BE2C (cell line): ENCODE measurements at regions not wholly inside any gene's neighbourhood (a gene's known extent, or its start where the extent isn't known, plus 50 kb on each side); places are given as distances from the start of the nearest gene placed in this dataset.

Source experiments
- DNase-seq: peaks from one replicate; pipeline ENCODE4 v3.0.0-alpha.2; 2020
- H3K27me3 ChIP-seq: fragments of 250-450 bp; sonication (Bioruptor Pico); 2 replicates; pipeline ENCODE4 v1.5.1; 2020; ENCODE audit warnings: mild to moderate bottlenecking
- H3K36me3 ChIP-seq: fragments of 250-450 bp; sonication (Bioruptor Pico); 2 replicates; pipeline ENCODE4 v1.5.1; 2020; ENCODE audit warnings: mild to moderate bottlenecking
- H3K4me1 ChIP-seq: fragments of 250-450 bp; sonication (Bioruptor Pico); 2 replicates; pipeline ENCODE4 v1.5.1; 2020
- H3K4me3 ChIP-seq: 2 replicates; pipeline ENCODE4 v1.5.1; 2011; ENCODE audit warnings: low read depth, low read length
- H3K9me3 ChIP-seq: fragments of 250-450 bp; sonication (Bioruptor Pico); 2 replicates; pipeline ENCODE4 v1.5.1; 2020
- TF ChIP-seq, protein P1 (sequence below): IDR thresholded peaks from 2 replicates; pipeline ENCODE4 v1.5.1; 2012; ENCODE audit warnings: mild to moderate bottlenecking, low read depth, low read length

GRCh38 chr12:125704803-125705202 is 639.6 kb downstream of the AACS start:
- Histone ChIP-seq H3K4me3 (no peak overlapping the region), H3K36me3 (no peaks in the 10 kb centered on the region), H3K9me3 (no peaks in the 10 kb centered on the region), H3K27me3 (no peaks in the 10 kb centered on the region), H3K4me1 (no peaks in the 10 kb centered on the region)
- DNase-seq = no peak
- TF ChIP-seq, protein P1, sequence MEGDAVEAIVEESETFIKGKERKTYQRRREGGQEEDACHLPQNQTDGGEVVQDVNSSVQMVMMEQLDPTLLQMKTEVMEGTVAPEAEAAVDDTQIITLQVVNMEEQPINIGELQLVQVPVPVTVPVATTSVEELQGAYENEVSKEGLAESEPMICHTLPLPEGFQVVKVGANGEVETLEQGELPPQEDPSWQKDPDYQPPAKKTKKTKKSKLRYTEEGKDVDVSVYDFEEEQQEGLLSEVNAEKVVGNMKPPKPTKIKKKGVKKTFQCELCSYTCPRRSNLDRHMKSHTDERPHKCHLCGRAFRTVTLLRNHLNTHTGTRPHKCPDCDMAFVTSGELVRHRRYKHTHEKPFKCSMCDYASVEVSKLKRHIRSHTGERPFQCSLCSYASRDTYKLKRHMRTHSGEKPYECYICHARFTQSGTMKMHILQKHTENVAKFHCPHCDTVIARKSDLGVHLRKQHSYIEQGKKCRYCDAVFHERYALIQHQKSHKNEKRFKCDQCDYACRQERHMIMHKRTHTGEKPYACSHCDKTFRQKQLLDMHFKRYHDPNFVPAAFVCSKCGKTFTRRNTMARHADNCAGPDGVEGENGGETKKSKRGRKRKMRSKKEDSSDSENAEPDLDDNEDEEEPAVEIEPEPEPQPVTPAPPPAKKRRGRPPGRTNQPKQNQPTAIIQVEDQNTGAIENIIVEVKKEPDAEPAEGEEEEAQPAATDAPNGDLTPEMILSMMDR = no peak

DNA sequence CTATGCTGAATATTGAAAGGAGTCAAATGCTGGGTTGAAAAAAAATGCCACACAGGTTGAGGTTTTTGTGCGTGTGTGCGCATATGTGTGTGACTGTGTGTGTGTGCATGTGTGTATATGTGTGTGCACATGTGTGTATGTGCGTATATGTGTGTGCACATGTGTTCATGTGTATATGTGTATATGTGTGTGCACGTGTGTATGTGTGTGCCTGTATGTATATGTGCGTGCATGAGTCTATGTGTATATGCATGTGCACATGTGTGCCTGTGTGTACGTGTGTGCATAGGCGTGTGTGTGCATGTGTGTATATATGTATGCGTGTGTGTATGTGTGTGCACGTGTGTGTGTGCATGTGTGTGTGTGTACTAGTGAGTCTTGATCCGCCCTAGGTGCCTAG is 655.7 kb downstream of the AACS start:
- no peaks in the 10 kb centered on the region; the same call in 1 of the 2 replicates for H3K9me3 ChIP-seq
- no peaks in the 10 kb centered on the region for H3K36me3 ChIP-seq
- TF ChIP-seq, protein P1 = no peak
- no peaks in the 10 kb centered on the region for H3K4me1 ChIP-seq
- H3K27me3 ChIP-seq = no peaks in the 10 kb centered on the region
- H3K4me3 ChIP-seq = no peak overlapping the region
- DNase-seq = no peak

DNA sequence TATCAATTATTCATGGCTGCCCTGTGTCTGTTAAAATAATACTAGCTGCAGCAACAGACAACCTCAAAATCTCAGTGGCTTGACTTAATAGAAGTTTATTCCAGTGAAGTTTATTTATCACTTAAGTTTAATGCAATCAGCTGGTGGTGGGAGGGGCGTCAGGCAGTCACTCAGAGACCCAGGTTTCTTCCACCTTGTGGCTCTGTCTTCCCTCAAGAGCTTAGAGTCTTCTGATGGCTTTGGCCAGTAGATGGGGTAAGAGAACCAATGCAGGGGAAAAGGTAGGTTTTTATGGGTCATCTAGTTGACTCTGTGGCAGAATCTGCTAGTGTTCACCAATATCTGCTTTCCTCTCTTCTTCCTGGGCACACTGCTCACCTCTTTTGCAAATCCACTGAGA is 668.9 kb downstream of the AACS start:
- no peaks in the 10 kb centered on the region for H3K4me1 ChIP-seq
- no peaks in the 10 kb centered on the region for H3K36me3 ChIP-seq
- TF ChIP-seq, protein P1 = 0 out of 2 replicates have a peak, but pooled peaks have one; percentile 11
- no peaks in the 10 kb centered on the region for H3K27me3 ChIP-seq
- no peak for DNase-seq
- no peaks in the 10 kb centered on the region for H3K9me3 ChIP-seq
- no peak overlapping the region for H3K4me3 ChIP-seq

DNA sequence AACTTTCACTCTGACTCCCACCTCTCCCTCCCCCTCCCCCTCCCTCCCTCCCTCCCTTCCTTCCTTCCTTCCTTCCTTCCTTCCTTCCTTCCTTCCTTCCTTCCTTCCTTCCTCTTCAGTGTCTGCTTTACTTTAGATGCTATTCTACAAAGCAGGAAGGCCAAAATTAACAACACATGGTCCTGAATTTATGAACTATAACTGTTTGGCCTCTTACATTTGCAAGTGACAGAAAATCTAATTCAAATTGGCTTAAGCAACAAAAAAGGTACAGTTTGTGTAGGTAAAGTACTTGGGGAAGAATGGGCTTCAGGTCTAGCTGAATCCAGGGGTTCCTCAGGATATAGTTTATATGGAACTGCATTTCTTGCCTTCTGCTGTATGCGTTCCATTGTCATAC is 673.0 kb downstream of the AACS start:
- TF ChIP-seq, protein P1 = no peak
- Histone ChIP-seq H3K9me3 (no peaks in the 10 kb centered on the region), H3K4me3 (no peak overlapping the region), H3K4me1 (no peaks in the 10 kb centered on the region), H3K36me3 (no peaks in the 10 kb centered on the region), H3K27me3 (no peaks in the 10 kb centered on the region)
- DNase-seq = no peak

- H3K27me3 ChIP-seq = no peaks in the 10 kb centered on the region
- DNase-seq = no peak
- no peaks in the 10 kb centered on the region for H3K36me3 ChIP-seq
- H3K9me3 ChIP-seq = no peaks in the 10 kb centered on the region
- no peaks in the 10 kb centered on the region for H3K4me1 ChIP-seq
- TF ChIP-seq, protein P1 = no peak
- no peak overlapping the region for H3K4me3 ChIP-seq
These were observed 677.2 kb downstream of the AACS start for GRCh38 chr12:125742413-125742812.

DNA sequence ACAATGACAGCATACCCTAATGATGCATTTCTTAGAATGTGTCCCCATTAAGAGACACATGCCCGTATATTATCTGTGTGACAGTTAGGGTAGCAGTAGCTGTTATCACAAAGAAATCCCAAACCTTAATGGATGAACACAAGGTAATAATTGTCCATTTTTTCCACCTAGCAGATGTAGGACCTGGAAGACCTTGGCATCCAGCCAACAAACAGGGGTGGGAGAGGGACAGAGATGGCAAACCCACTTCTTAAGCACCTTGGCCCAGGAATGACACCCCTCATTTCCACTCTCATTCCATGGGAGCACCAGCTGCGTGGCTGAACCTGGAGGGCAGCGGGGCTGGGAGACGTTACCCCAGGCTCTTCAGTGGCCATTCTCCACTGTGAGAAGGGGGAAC is 679.0 kb downstream of the AACS start:
- Histone ChIP-seq H3K4me3 (no peak overlapping the region), H3K9me3 (no peaks in the 10 kb centered on the region), H3K36me3 (no peaks in the 10 kb centered on the region), H3K4me1 (no peaks in the 10 kb centered on the region), H3K27me3 (no peaks in the 10 kb centered on the region)
- DNase-seq = no peak
- TF ChIP-seq, protein P1 = no peak
